AG04450 (cell line): ENCODE measurements at regions not wholly inside any gene's neighbourhood (a gene's known extent, or its start where the extent isn't known, plus 50 kb on each side); places are given as distances from the start of the nearest gene placed in this dataset.

Experiments used
- CTCF ChIA-PET: fragments of 300-600, 350-600 bp; formaldehyde crosslinking; extraction: SDS; loops from one replicate; lab custom pipeline; 2022; ENCODE audit warnings: antibody characterized with exemption, inconsistent platforms; lab: Charles Lee
- POLR2A ChIA-PET: fragments of 350-600 bp; formaldehyde crosslinking; extraction: SDS; loops from one replicate; lab custom pipeline; 2021; ENCODE audit warnings: antibody characterized with exemption, inconsistent platforms; lab: Yijun Ruan, JAX
- DNase-seq: peaks from one replicate; pipeline ENCODE4 v3.0.0-alpha.2; 2011; ENCODE audit warnings: low read depth, low spot score
- H3K27ac ChIP-seq: one replicate; pipeline ENCODE4 v1.5.1; 2012; ENCODE audit warnings: low read depth, low read length, control low read depth
- H3K27me3 ChIP-seq: one replicate; pipeline ENCODE4 v1.6.0; 2012; ENCODE audit warnings: low read length; ENCODE audit not compliant: control insufficient read depth, insufficient read depth
- H3K4me3 ChIP-seq: 2 replicates; pipeline ENCODE4 v1.5.1; 2011; ENCODE audit warnings: mild to moderate bottlenecking, low read depth, low read length, control low read depth
- H3K9me3 ChIP-seq: 2 replicates; pipeline ENCODE4 v1.5.1; 2012; ENCODE audit warnings: low read length; ENCODE audit not compliant: control insufficient read depth, insufficient read depth
- TF ChIP-seq, protein P1 (sequence below): IDR thresholded peaks from 2 replicates; pipeline ENCODE4 v1.5.1; 2011; ENCODE audit warnings: low read depth, low read length, control low read depth, inconsistent platforms

DNA sequence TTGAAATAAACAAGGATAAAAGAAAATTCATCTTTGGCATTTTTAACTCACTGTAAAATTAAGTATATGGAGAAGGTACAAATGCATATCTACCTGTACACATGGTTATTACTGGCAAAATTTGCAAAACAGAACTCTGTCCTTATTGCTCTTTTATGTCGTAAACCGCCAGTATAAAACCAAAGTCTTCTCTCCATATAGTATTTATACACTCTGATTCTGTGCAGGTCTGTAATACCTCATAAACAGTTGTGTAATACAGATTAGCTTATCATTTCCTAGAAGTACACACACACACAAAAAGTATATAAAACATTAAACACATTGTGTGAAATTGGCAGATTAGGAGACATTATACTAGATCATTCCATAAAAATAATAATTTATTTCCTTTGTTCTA, 406.6 kb upstream of the ANO3 start:
- H3K27me3 ChIP-seq: no peaks in the 10 kb centered on the region
- H3K4me3 ChIP-seq: no peak overlapping the region
- no peak overlapping the region for H3K27ac ChIP-seq
- TF ChIP-seq, protein P1, sequence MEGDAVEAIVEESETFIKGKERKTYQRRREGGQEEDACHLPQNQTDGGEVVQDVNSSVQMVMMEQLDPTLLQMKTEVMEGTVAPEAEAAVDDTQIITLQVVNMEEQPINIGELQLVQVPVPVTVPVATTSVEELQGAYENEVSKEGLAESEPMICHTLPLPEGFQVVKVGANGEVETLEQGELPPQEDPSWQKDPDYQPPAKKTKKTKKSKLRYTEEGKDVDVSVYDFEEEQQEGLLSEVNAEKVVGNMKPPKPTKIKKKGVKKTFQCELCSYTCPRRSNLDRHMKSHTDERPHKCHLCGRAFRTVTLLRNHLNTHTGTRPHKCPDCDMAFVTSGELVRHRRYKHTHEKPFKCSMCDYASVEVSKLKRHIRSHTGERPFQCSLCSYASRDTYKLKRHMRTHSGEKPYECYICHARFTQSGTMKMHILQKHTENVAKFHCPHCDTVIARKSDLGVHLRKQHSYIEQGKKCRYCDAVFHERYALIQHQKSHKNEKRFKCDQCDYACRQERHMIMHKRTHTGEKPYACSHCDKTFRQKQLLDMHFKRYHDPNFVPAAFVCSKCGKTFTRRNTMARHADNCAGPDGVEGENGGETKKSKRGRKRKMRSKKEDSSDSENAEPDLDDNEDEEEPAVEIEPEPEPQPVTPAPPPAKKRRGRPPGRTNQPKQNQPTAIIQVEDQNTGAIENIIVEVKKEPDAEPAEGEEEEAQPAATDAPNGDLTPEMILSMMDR: no peak
- CTCF ChIA-PET: no interaction called here
- POLR2A ChIA-PET: no interaction called here
- DNase-seq: no peak
- no peaks in the 10 kb centered on the region for H3K9me3 ChIP-seq

DNA sequence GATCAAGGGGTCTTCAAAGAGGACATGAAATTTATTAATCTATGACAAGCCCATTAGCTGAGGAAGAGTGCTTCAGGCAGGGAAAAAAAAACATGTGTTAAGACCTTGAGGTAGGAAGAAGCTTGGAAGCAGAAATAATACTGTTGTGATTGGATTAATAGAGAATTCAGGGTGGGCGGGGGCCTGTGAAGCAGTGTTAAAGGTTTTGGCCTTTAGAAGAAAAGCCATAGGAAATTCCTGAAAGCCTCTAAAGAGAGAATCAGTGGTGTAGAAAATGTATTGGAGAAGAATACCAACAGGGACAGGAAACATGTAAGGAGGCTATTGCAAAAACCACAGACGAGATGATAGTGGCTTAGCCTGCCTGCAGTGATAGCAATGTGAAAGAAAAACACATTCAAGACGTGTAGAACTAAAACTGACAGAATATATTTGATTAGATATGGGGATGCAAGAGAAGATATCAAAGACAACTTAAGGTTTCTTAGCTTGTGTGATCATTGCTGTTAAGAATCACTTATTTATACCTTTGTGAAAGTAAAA, 404.4 kb upstream of the ANO3 start:
- POLR2A ChIA-PET: no interaction called here
- no peaks in the 10 kb centered on the region for H3K27me3 ChIP-seq
- H3K27ac ChIP-seq: no peak overlapping the region
- CTCF ChIA-PET: no interaction called here
- no peaks in the 10 kb centered on the region for H3K9me3 ChIP-seq
- TF ChIP-seq, protein P1: no peak
- DNase-seq: no peak
- H3K4me3 ChIP-seq: no peak overlapping the region

DNA sequence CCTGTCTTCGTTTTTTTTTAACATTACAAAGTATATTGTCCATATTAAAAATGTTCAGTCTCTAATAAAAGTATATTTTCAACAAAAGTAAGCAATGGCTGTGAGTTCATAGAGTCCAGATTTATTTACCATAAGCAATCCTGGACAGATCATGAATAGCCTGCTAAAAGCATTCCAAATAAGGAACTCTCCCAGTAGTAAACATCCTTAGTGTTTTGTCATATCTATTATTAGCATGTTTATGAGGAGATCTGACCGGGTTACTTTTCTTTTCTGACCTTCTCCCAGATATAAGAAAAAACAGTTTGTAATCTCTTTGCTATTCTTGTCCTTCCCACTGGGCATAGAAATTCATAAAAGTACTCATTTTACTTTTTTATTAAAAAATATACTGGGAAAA, 403.9 kb upstream of the ANO3 start:
- no peaks in the 10 kb centered on the region for H3K9me3 ChIP-seq
- TF ChIP-seq, protein P1: no peak
- ChIA-PET POLR2A (no interaction called here), CTCF (no interaction called here)
- no peak overlapping the region for H3K4me3 ChIP-seq
- H3K27me3 ChIP-seq: no peaks in the 10 kb centered on the region
- no peak overlapping the region for H3K27ac ChIP-seq
- DNase-seq: peak; percentile 3

DNA sequence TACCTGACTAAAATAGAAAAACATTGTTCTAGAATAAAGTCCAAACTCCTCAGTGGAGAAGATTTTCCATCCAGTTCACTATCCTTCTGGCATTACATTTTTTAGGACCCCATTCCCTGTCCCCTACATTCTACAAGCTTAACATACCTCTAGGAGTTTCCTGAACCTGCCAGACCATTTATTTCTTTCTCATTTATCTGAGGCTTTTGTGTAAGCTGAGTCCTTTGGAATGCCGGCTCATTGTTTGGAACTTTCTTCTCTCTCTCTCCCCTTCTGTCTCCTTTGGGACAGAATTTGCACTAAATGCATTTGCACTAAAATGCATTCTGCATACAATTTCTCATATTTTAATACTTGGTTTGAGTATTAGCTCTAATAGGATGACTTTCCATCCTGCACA, 393.0 kb upstream of the ANO3 start:
- Histone ChIP-seq H3K27me3 (no peaks in the 10 kb centered on the region), H3K27ac (no peak overlapping the region), H3K9me3 (no peaks in the 10 kb centered on the region; the same call in 1 of the 2 replicates), H3K4me3 (no peak overlapping the region)
- ChIA-PET CTCF (no interaction called here), POLR2A (no interaction called here)
- TF ChIP-seq, protein P1: no peak
- DNase-seq: no peak

DNA sequence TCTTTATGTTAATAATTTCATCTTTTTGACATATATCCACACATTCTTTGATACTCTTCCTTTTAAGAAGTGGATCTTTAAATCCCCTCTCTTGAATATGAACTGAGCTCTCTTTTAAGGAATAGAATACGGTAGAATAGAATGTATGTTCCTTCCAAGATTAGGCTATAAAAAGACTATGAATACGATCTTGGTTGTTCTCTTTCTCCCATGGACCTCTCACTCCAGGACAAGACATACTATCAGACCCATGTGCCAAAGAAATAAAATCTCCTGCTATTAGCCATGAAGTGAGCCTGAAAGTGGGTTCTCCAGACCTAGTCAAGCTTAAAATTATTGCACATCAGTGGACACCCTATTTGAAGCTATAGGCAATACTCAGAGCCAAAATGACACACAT, 392.2 kb upstream of the ANO3 start:
- Histone ChIP-seq H3K9me3 (no peaks in the 10 kb centered on the region; the same call in 1 of the 2 replicates), H3K4me3 (no peak overlapping the region), H3K27ac (no peak overlapping the region), H3K27me3 (no peaks in the 10 kb centered on the region)
- ChIA-PET CTCF (no interaction called here), POLR2A (no interaction called here)
- TF ChIP-seq, protein P1: no peak
- no peak for DNase-seq
